Progenitor cell of endocrine pancreas (in vitro differentiated cells): ENCODE measurements at regions not wholly inside any gene's neighbourhood (a gene's known extent, or its start where the extent isn't known, plus 50 kb on each side); places are given as distances from the start of the nearest gene placed in this dataset.
"Not testable (repeated sequence)": the region's sequence is repeated elsewhere in the genome, so short reads cannot be mapped to it uniquely, and the experiment has no call there.

Experiments used
- DNase-seq: peaks from one replicate; pipeline ENCODE4 v3.0.0; 2021; ENCODE audit warnings: low spot score; ENCODE audit not compliant: unreplicated experiment
- H3K27ac Mint-ChIP-seq: 2 replicates; pipeline ENCODE4 v1.8.0; 2021; ENCODE audit warnings: mild to moderate bottlenecking, moderate library complexity, mixed read lengths
- H3K27me3 Mint-ChIP-seq: 2 replicates; pipeline ENCODE4 v1.8.0; 2021; ENCODE audit warnings: mixed read lengths
- H3K36me3 Mint-ChIP-seq: 2 replicates; pipeline ENCODE4 v1.8.0; 2022; ENCODE audit warnings: mixed read lengths; ENCODE audit not compliant: insufficient read depth
- H3K4me1 Mint-ChIP-seq: 2 replicates; pipeline ENCODE4 v1.8.0; 2021; ENCODE audit warnings: low read depth, mixed read lengths
- H3K4me3 Mint-ChIP-seq: 2 replicates; pipeline ENCODE4 v1.8.0; 2021; ENCODE audit warnings: low read depth, mild to moderate bottlenecking, moderate library complexity, mixed read lengths
- H3K9me3 Mint-ChIP-seq: 2 replicates; pipeline ENCODE4 v1.8.0; 2021; ENCODE audit warnings: low read depth, mixed read lengths
- CTCF ChIP-seq: fragments of 200-600 bp; sonication (generic); IDR thresholded peaks from one replicate; pipeline ENCODE4 v1.5.0; 2021; ENCODE audit warnings: antibody characterized with exemption, mild to moderate bottlenecking; ENCODE audit not compliant: unreplicated experiment

GRCh38 chr21:14058566-14058965 lies 152.2 kb downstream of the LIPI start:
- no peak for TF ChIP-seq CTCF
- Mint-ChIP-seq H3K4me1 (peaks cover under 1% of the 10 kb centered on the region), H3K27me3 (no peaks in the 10 kb centered on the region), H3K4me3 (no peak overlapping the region), H3K27ac (no peak overlapping the region), H3K36me3 (peaks cover 4% of the 10 kb centered on the region), H3K9me3 (peaks cover 5% of the 10 kb centered on the region)
- DNase-seq = no peak

- H3K27me3 Mint-ChIP-seq, H3K36me3 Mint-ChIP-seq: not testable (repeated sequence)
These were observed 152.8 kb downstream of the LIPI start for GRCh38 chr21:14057841-14058481.

GRCh38 chr21:14057313-14057712 lies 153.4 kb downstream of the LIPI start:
- Mint-ChIP-seq H3K4me1 (peaks cover 1% of the 10 kb centered on the region), H3K9me3 (peaks cover 12% of the 10 kb centered on the region), H3K27me3 (no peaks in the 10 kb centered on the region), H3K36me3 (peaks cover 5% of the 10 kb centered on the region), H3K27ac (no peak overlapping the region), H3K4me3 (no peak overlapping the region)
- DNase-seq = no peak
- no peak for TF ChIP-seq CTCF

More at GRCh38 chr21:14057841-14058481, 152.8 kb downstream of the LIPI start:
- not testable (repeated sequence) for DNase-seq, H3K9me3 Mint-ChIP-seq, H3K27ac Mint-ChIP-seq, H3K4me3 Mint-ChIP-seq, H3K4me1 Mint-ChIP-seq

GRCh38 chr21:14056771-14057191 lies 154.0 kb downstream of the LIPI start:
- H3K27ac Mint-ChIP-seq = no peak overlapping the region
- TF ChIP-seq CTCF = no peak
- DNase-seq = no peak
- H3K36me3 Mint-ChIP-seq = peaks cover 5% of the 10 kb centered on the region
- no peaks in the 10 kb centered on the region for H3K27me3 Mint-ChIP-seq
- no peak overlapping the region for H3K4me3 Mint-ChIP-seq
- peaks cover 1% of the 10 kb centered on the region for H3K4me1 Mint-ChIP-seq
- H3K9me3 Mint-ChIP-seq = peaks cover 13% of the 10 kb centered on the region

- not testable (repeated sequence) for H3K36me3 Mint-ChIP-seq, H3K4me1 Mint-ChIP-seq, H3K4me3 Mint-ChIP-seq, H3K27me3 Mint-ChIP-seq, H3K27ac Mint-ChIP-seq, DNase-seq
- H3K9me3 Mint-ChIP-seq = peaks cover 14% of the 10 kb centered on the region
These were observed 154.8 kb downstream of the LIPI start for GRCh38 chr21:14055746-14056515.

- peaks cover 1% of the 10 kb centered on the region for H3K4me1 Mint-ChIP-seq
- no peak for DNase-seq
- TF ChIP-seq CTCF = no peak
- H3K27me3 Mint-ChIP-seq = no peaks in the 10 kb centered on the region
- H3K27ac Mint-ChIP-seq = no peak overlapping the region
- H3K4me3 Mint-ChIP-seq = no peak overlapping the region
- H3K36me3 Mint-ChIP-seq = peaks cover 3% of the 10 kb centered on the region
- peaks cover 25% of the 10 kb centered on the region for H3K9me3 Mint-ChIP-seq
These were observed 156.1 kb downstream of the LIPI start for GRCh38 chr21:14054682-14055081.
